ENCODE measurements at regions not wholly inside any gene's neighbourhood (a gene's known extent, or its start where the extent isn't known, plus 50 kb on each side); places are given as distances from the start of the nearest gene placed in this dataset.

GRCh38 chr9:29669613-29670012, 2096.3 kb upstream of the C9orf72 start:
- TF ChIP-seq ZNF501 (CRISPR knock-in tag; IDR thresholded peaks at IDR 0.05) (no peak), TAF1 (CRISPR knock-in tag; IDR thresholded peaks at IDR 0.05) (no peak), GTF2F1 (IDR thresholded peaks at IDR 0.05; ENCODE audit: low read length) (no peak), ZBTB49 (CRISPR knock-in tag; IDR thresholded peaks at IDR 0.05; ENCODE audit: borderline replicate concordance) (no peak), GABPA (IDR thresholded peaks at IDR 0.05; ENCODE audit: low read depth, low read length) (no peak), GABPA (CRISPR knock-in tag; IDR thresholded peaks at IDR 0.05; ENCODE audit: low read depth) (no peak), SAFB2 (CRISPR knock-in tag; IDR thresholded peaks at IDR 0.05; ENCODE audit: borderline replicate concordance, low read depth) (no peak), SUZ12 (IDR thresholded peaks at IDR 0.05; ENCODE audit: low read depth, low read length) (no peak), ETS1 (CRISPR knock-in tag; IDR thresholded peaks at IDR 0.05) (no peak)
